SK-N-SH (cell line): ENCODE measurements at regions not wholly inside any gene's neighbourhood (a gene's known extent, or its start where the extent isn't known, plus 50 kb on each side); places are given as distances from the start of the nearest gene placed in this dataset.

Experiments
- CTCF ChIA-PET: fragments of 300-600, 350-600 bp; formaldehyde crosslinking; extraction: SDS; loops from one replicate; lab custom pipeline; 2021; lab: Yijun Ruan, JAX
- POLR2A ChIA-PET: fragments of 350-600 bp; sonication (Branson Sonifier 250); formaldehyde crosslinking; extraction: SDS; loops from one replicate; lab custom pipeline; 2020; ENCODE audit warnings: antibody characterized with exemption, inconsistent platforms; lab: Yijun Ruan, JAX
- DNase-seq: peaks from one replicate; pipeline ENCODE4 v3.0.0; 2012
- H2AFZ ChIP-seq: fragments of 200-600 bp; sonication (generic); 2 replicates; pipeline ENCODE4 v1.8.1; 2016; ENCODE audit warnings: antibody characterized with exemption, mild to moderate bottlenecking, low read depth
- H3F3A ChIP-seq: fragments of 200-600 bp; sonication (generic); replicated peaks from 2 replicates; pipeline ENCODE3; 2016; ENCODE audit warnings: antibody characterized with exemption, mild to moderate bottlenecking; ENCODE audit not compliant: insufficient read depth
- H3K27ac ChIP-seq, 2 experiments: fragments of 200-500 bp in 1 of 2; fragments of 200-600 bp in 1 of 2; sonication (Bioruptor generic) in 1 of 2; sonication (generic), shearing (Covaris generic) in 1 of 2; 2 replicates each; pipeline versions ENCODE4 v1.5.1 to v1.6.1; 2014 to 2016; ENCODE audit warnings: low read depth in 2 of 2, inconsistent platforms in 1 of 2, low read length in 1 of 2, mild to moderate bottlenecking in 1 of 2, mixed read lengths in 1 of 2
- H3K27me3 ChIP-seq: fragments of 200-600 bp; sonication (generic), shearing (Covaris generic); 2 replicates; pipeline ENCODE4 v1.6.1; 2016; ENCODE audit warnings: mixed run types; ENCODE audit not compliant: insufficient read depth
- H3K36me3 ChIP-seq, 2 experiments: fragments of 200-500 bp in 1 of 2; fragments of 200-600 bp in 1 of 2; sonication (Bioruptor generic) in 1 of 2; sonication (generic) in 1 of 2; replicated peaks in 1 of 2; 2 replicates each; pipeline versions ENCODE3 to v1.5.1; 2014 to 2016; ENCODE audit warnings: low read length in 1 of 2, mild to moderate bottlenecking in 1 of 2; ENCODE audit not compliant: insufficient read depth in 2 of 2, control insufficient read depth in 1 of 2
- H3K4me1 ChIP-seq, 2 experiments: fragments of 200-500 bp in 1 of 2; fragments of 200-600 bp in 1 of 2; sonication (Bioruptor generic) in 1 of 2; sonication (generic), shearing (Covaris generic) in 1 of 2; 2 replicates each; pipeline versions ENCODE4 v1.5.1 to v1.6.1; 2014 to 2016; ENCODE audit warnings: low read depth in 1 of 2, low read length in 1 of 2, mixed run types in 1 of 2; ENCODE audit not compliant: insufficient read depth in 2 of 2, control insufficient read depth in 1 of 2
- H3K4me2 ChIP-seq: fragments of 200-600 bp; sonication (generic), shearing (Covaris generic); 2 replicates; pipeline ENCODE4 v1.6.1; 2017; ENCODE audit warnings: mixed run types
- H3K4me3 ChIP-seq, 2 experiments: fragments of 200-500 bp in 1 of 2; fragments of 200-600 bp in 1 of 2; sonication (Bioruptor generic) in 1 of 2; sonication (generic), shearing (Covaris generic) in 1 of 2; 2 replicates each; pipeline versions ENCODE4 v1.5.1 to v1.8.1; 2014 to 2016; ENCODE audit warnings: low read depth in 2 of 2, inconsistent platforms in 1 of 2, low read length in 1 of 2, mild to moderate bottlenecking in 1 of 2, mixed read lengths in 1 of 2, moderate library complexity in 1 of 2
- H3K79me2 ChIP-seq: fragments of 200-600 bp; sonication (generic); 2 replicates; pipeline ENCODE4 v1.8.1; 2017; ENCODE audit warnings: mild to moderate bottlenecking; ENCODE audit not compliant: insufficient read depth
- H3K9ac ChIP-seq: fragments of 200-600 bp; sonication (generic); 2 replicates; pipeline ENCODE4 v1.6.1; 2017; ENCODE audit warnings: mixed run types
- H3K9me2 ChIP-seq: fragments of 200-600 bp; sonication (generic); 2 replicates; pipeline ENCODE4 v1.6.1; 2017; ENCODE audit warnings: mixed run types
- H3K9me3 ChIP-seq: fragments of 200-600 bp; sonication (generic); 2 replicates; pipeline ENCODE4 v1.6.1; 2017; ENCODE audit warnings: mixed run types, mild to moderate bottlenecking, moderate library complexity
- H4K20me1 ChIP-seq: fragments of 200-600 bp; sonication (generic); 2 replicates; pipeline ENCODE4 v1.6.1; 2017; ENCODE audit warnings: mild to moderate bottlenecking, mixed run types; ENCODE audit not compliant: insufficient read depth
- EP300 ChIP-seq, 2 experiments: IDR thresholded peaks; 2 replicates each; pipeline versions ENCODE4 v1.4.0 to v1.6.1; 2012; ENCODE audit warnings: borderline replicate concordance in 1 of 2, low read depth in 1 of 2, low read length in 1 of 2
- EZH2phosphoT487 ChIP-seq: fragments of 200-600 bp; sonication (generic); IDR thresholded peaks from 2 replicates; pipeline ENCODE4 v1.6.1; 2017; ENCODE audit warnings: low read depth, mixed run types, mild to moderate bottlenecking, antibody characterized with exemption, moderate library complexity, borderline replicate concordance
- FOSL2 ChIP-seq: IDR thresholded peaks from 2 replicates; pipeline ENCODE4 v1.4.0; 2012; ENCODE audit warnings: low read depth, mild to moderate bottlenecking, moderate library complexity, borderline replicate concordance
- FOXM1 ChIP-seq: IDR thresholded peaks from 2 replicates; pipeline ENCODE4 v1.4.0; 2012; ENCODE audit warnings: low read depth, mild to moderate bottlenecking
- GABPA ChIP-seq: IDR thresholded peaks from 2 replicates; pipeline ENCODE4 v1.4.0; 2012; ENCODE audit warnings: low read depth, mild to moderate bottlenecking
- GATA2 ChIP-seq: sonication (generic); formaldehyde crosslinking; IDR thresholded peaks from 2 replicates; pipeline ENCODE4 v1.5.0; 2020; ENCODE audit warnings: mild to moderate bottlenecking, missing genetic modification reagents
- MXI1 ChIP-seq: IDR thresholded peaks from 2 replicates; pipeline ENCODE4 v1.6.1; 2012; ENCODE audit warnings: mild to moderate bottlenecking, low read depth, low read length, improper control_type of control experiment
- NFIC ChIP-seq: IDR thresholded peaks from 2 replicates; pipeline ENCODE4 v1.4.0; 2012; ENCODE audit warnings: borderline replicate concordance
- NRF1 ChIP-seq: IDR thresholded peaks from 2 replicates; pipeline ENCODE4 v1.6.1; 2012; ENCODE audit warnings: low read depth, mild to moderate bottlenecking, low read length
- RAD21 ChIP-seq: IDR thresholded peaks from 2 replicates; pipeline ENCODE4 v1.6.1; 2012; ENCODE audit warnings: mild to moderate bottlenecking, low read length
- RCOR1 ChIP-seq: fragments of 150-350 bp; IDR thresholded peaks from 2 replicates; pipeline ENCODE4 v1.6.1; 2017; ENCODE audit warnings: antibody characterized with exemption, low read length
- SMC3 ChIP-seq: IDR thresholded peaks from 2 replicates; pipeline ENCODE4 v1.6.1; 2012; ENCODE audit warnings: low read depth, low read length, improper control_type of control experiment
- TAF1 ChIP-seq: IDR thresholded peaks from 2 replicates; pipeline ENCODE4 v1.6.1; 2012; ENCODE audit warnings: low read depth, mild to moderate bottlenecking, low read length, moderate library complexity, borderline replicate concordance
- TCF12 ChIP-seq: IDR thresholded peaks from 2 replicates; pipeline ENCODE4 v1.4.0; 2012
- TEAD4 ChIP-seq: IDR thresholded peaks from 2 replicates; pipeline ENCODE4 v1.4.0; 2012; ENCODE audit warnings: mild to moderate bottlenecking, borderline replicate concordance; ENCODE audit not compliant: insufficient read depth
- YY1 ChIP-seq: IDR thresholded peaks from 2 replicates; pipeline ENCODE4 v1.4.0; 2012; ENCODE audit warnings: low read depth, mild to moderate bottlenecking
- WGBS: methylation state at CpG from one replicate; pipeline ENCODE4 v1.1.6; 2017; ENCODE audit warnings: low lambda C conversion rate; 5-methylcytosine and 5-hydroxymethylcytosine counted together
- TF ChIP-seq, protein P1 (sequence below): IDR thresholded peaks from 2 replicates; pipeline ENCODE4 v1.6.1; 2012; ENCODE audit warnings: mild to moderate bottlenecking, low read depth, low read length, moderate library complexity
- TF ChIP-seq, protein P2 (sequence below): IDR thresholded peaks from 2 replicates; pipeline ENCODE4 v1.4.0; 2012; ENCODE audit warnings: low read depth
- TF ChIP-seq, protein P3 (sequence below): IDR thresholded peaks from 2 replicates; pipeline ENCODE4 v1.4.0; 2012; ENCODE audit warnings: low read depth, borderline replicate concordance
- TF ChIP-seq, protein P4 (sequence below): fragments of 150-350 bp; IDR thresholded peaks from 2 replicates; pipeline ENCODE4 v1.6.1; 2017; ENCODE audit warnings: antibody characterized with exemption, low read length, low read depth, borderline replicate concordance

DNA sequence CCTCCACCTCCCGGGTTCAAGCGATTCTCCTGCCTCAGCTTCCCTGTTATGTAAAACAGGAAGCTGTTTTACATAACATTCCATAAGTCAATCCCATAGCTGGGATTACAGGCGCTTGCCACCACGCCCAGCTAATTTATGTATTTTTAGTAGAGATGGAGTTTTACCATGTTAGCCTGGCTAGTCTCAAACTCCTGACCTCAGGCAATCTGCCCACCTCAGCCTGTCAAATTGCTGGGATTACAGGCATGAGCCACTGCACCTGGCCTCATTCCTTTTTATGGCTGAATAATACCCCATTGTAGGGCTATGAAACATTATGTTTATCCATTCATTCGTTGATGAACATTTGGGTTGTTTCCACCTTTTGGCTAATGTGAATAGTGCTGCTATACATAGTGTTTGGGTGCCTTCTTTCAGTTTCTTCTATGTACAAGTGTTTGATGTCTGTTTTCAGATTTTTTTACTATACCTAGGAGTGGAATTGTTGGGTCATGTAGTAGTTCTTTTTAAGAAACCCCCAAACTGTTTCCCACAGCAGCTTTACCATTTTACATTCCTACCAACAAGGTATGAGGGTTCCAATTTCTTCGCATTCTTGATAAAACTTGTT lies 138.7 kb upstream of the COL21A1 start:
- H3K4me3 ChIP-seq, result no peak overlapping the region
- TF ChIP-seq TCF12, result no peak
- TF ChIP-seq GABPA, result no peak
- TF ChIP-seq, all 33 proteins: peak for 0
- POLR2A ChIA-PET, result no interaction called here
- H4K20me1 ChIP-seq, result no peaks in the 10 kb centered on the region
- 93% methylated on average over 6 of the region's 6 CpGs for WGBS
- no peaks in the 10 kb centered on the region for H3K36me3 ChIP-seq
- no peak overlapping the region for H3K27ac ChIP-seq
- no peaks in the 10 kb centered on the region for H3K79me2 ChIP-seq
- CTCF ChIA-PET, result interaction anchor here (0.6 kb wide), 1 partner anchor 184 kb away, joined by 3 read pairs; no protein-coding TSS in a partner anchor
- no peak overlapping the region for H3K9ac ChIP-seq
- no peaks in the 10 kb centered on the region for H3K9me2 ChIP-seq
- DNase-seq, result no peak
- H3K9me3 ChIP-seq, result 0 out of 2 replicates have a peak, but pooled peaks cover 9% of the 10 kb centered on the region
- no peak overlapping the region for H2AFZ ChIP-seq
- no peaks in the 10 kb centered on the region for H3K4me1 ChIP-seq
- H3F3A ChIP-seq, result no peaks in the 10 kb centered on the region
- no peak overlapping the region for H3K4me2 ChIP-seq
- no peaks in the 10 kb centered on the region for H3K27me3 ChIP-seq

DNA sequence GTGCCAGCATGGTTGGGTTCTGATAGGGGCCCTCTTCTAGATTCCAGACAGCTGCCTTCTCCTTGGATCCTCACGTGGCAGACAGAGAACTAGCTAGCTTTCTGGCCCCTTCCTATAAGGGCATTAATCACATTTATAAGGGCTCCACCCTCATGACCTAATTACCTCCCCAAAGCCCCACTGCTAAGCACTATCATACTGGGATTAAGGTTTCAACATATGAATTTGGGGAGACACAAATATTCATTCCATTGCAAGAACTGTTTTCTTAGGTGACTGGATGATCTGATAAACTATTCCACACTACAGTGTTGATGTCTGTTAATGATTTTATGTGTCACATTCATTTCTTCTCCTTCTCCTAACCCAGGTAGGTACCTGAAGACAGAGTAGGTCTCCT lies 135.8 kb upstream of the COL21A1 start:
- no peak overlapping the region for H3K9ac ChIP-seq
- H3K27ac ChIP-seq, result no peak overlapping the region
- H3K4me3 ChIP-seq, result no peak overlapping the region
- H3K27me3 ChIP-seq, result no peaks in the 10 kb centered on the region
- H3K4me2 ChIP-seq, result no peak overlapping the region
- DNase-seq, result no peak
- ChIA-PET POLR2A (no interaction called here), CTCF (interaction anchor here (1.0 kb wide), 1 partner anchor 210 kb away, joined by 3 read pairs; no protein-coding TSS in a partner anchor)
- no peaks in the 10 kb centered on the region for H3K9me2 ChIP-seq
- WGBS, result 50% methylated on average over 1 of the region's 1 CpG
- no peaks in the 10 kb centered on the region for H3F3A ChIP-seq
- no peaks in the 10 kb centered on the region for H3K79me2 ChIP-seq
- no peak overlapping the region for H2AFZ ChIP-seq
- no peaks in the 10 kb centered on the region for H3K9me3 ChIP-seq
- no peaks in the 10 kb centered on the region for H4K20me1 ChIP-seq
- no peaks in the 10 kb centered on the region for H3K36me3 ChIP-seq
- no peaks in the 10 kb centered on the region for H3K4me1 ChIP-seq
- TF ChIP-seq, protein P1, sequence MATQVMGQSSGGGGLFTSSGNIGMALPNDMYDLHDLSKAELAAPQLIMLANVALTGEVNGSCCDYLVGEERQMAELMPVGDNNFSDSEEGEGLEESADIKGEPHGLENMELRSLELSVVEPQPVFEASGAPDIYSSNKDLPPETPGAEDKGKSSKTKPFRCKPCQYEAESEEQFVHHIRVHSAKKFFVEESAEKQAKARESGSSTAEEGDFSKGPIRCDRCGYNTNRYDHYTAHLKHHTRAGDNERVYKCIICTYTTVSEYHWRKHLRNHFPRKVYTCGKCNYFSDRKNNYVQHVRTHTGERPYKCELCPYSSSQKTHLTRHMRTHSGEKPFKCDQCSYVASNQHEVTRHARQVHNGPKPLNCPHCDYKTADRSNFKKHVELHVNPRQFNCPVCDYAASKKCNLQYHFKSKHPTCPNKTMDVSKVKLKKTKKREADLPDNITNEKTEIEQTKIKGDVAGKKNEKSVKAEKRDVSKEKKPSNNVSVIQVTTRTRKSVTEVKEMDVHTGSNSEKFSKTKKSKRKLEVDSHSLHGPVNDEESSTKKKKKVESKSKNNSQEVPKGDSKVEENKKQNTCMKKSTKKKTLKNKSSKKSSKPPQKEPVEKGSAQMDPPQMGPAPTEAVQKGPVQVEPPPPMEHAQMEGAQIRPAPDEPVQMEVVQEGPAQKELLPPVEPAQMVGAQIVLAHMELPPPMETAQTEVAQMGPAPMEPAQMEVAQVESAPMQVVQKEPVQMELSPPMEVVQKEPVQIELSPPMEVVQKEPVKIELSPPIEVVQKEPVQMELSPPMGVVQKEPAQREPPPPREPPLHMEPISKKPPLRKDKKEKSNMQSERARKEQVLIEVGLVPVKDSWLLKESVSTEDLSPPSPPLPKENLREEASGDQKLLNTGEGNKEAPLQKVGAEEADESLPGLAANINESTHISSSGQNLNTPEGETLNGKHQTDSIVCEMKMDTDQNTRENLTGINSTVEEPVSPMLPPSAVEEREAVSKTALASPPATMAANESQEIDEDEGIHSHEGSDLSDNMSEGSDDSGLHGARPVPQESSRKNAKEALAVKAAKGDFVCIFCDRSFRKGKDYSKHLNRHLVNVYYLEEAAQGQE, result no peak
- no peak for TF ChIP-seq TEAD4
- TF ChIP-seq RAD21, result no peak
- TF ChIP-seq, protein P2, sequence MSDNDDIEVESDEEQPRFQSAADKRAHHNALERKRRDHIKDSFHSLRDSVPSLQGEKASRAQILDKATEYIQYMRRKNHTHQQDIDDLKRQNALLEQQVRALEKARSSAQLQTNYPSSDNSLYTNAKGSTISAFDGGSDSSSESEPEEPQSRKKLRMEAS, result no peak
- no peak for TF ChIP-seq GATA2 (CRISPR knock-in tag)
- TF ChIP-seq, protein P3, sequence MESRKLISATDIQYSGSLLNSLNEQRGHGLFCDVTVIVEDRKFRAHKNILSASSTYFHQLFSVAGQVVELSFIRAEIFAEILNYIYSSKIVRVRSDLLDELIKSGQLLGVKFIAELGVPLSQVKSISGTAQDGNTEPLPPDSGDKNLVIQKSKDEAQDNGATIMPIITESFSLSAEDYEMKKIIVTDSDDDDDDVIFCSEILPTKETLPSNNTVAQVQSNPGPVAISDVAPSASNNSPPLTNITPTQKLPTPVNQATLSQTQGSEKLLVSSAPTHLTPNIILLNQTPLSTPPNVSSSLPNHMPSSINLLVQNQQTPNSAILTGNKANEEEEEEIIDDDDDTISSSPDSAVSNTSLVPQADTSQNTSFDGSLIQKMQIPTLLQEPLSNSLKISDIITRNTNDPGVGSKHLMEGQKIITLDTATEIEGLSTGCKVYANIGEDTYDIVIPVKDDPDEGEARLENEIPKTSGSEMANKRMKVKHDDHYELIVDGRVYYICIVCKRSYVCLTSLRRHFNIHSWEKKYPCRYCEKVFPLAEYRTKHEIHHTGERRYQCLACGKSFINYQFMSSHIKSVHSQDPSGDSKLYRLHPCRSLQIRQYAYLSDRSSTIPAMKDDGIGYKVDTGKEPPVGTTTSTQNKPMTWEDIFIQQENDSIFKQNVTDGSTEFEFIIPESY, result no peak
- TF ChIP-seq, protein P4, sequence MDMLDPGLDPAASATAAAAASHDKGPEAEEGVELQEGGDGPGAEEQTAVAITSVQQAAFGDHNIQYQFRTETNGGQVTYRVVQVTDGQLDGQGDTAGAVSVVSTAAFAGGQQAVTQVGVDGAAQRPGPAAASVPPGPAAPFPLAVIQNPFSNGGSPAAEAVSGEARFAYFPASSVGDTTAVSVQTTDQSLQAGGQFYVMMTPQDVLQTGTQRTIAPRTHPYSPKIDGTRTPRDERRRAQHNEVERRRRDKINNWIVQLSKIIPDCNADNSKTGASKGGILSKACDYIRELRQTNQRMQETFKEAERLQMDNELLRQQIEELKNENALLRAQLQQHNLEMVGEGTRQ, result no peak
- TF ChIP-seq EP300 (IDR thresholded peaks at IDR 0.05; ENCODE audit: borderline replicate concordance in 1 of 2, low read depth in 1 of 2, low read length in 1 of 2), result no peak
- no peak for TF ChIP-seq FOSL2
- TF ChIP-seq NRF1, result no peak
- no peak for TF ChIP-seq EZH2phosphoT487
- no peak for TF ChIP-seq FOXM1
- TF ChIP-seq SMC3, result no peak
- no peak for TF ChIP-seq TAF1
- no peak for TF ChIP-seq MXI1
- no peak for TF ChIP-seq RCOR1
- no peak for TF ChIP-seq YY1
- TF ChIP-seq GABPA, result no peak
- TF ChIP-seq NFIC, result no peak
